ENCODE measurements at regions not wholly inside any gene's neighbourhood (a gene's known extent, or its start where the extent isn't known, plus 50 kb on each side); places are given as distances from the start of the nearest gene placed in this dataset.
A peak's percentile ranks its signal among the peaks of the same experiment; 100 is the strongest.

- H3K4me3 Mint-ChIP-seq (ENCODE audit: unreplicated experiment) = peak overlapping the region; percentile 97
- H3K9me3 Mint-ChIP-seq (ENCODE audit: unreplicated experiment) = no peaks in the 10 kb centered on the region
- peaks cover 13% of the 10 kb centered on the region for H3K27me3 Mint-ChIP-seq (ENCODE audit: unreplicated experiment)
- peak; percentile 56 for DNase-seq (ENCODE audit: low spot score)
- TF ChIP-seq CTCF (IDR thresholded peaks at IDR 0.05; ENCODE audit: unreplicated experiment) = no peak
- peaks cover 5% of the 10 kb centered on the region for H3K36me3 Mint-ChIP-seq (ENCODE audit: low read depth, unreplicated experiment)
- H3K4me1 Mint-ChIP-seq (ENCODE audit: unreplicated experiment) = peaks cover 25% of the 10 kb centered on the region
- H3K27ac Mint-ChIP-seq (ENCODE audit: unreplicated experiment) = peak overlapping the region; percentile 46
These were observed 202.1 kb upstream of the NFE2L3 start for GRCh38 chr7:25949736-25950487.

- peaks cover 5% of the 10 kb centered on the region for H3K36me3 Mint-ChIP-seq (ENCODE audit: low read depth, unreplicated experiment)
- H3K9me3 Mint-ChIP-seq (ENCODE audit: unreplicated experiment) = no peaks in the 10 kb centered on the region
- peak overlapping the region; percentile 97 for H3K4me3 Mint-ChIP-seq (ENCODE audit: unreplicated experiment)
- TF ChIP-seq CTCF (IDR thresholded peaks at IDR 0.05; ENCODE audit: unreplicated experiment) = no peak
- no peak overlapping the region for H3K27ac Mint-ChIP-seq (ENCODE audit: unreplicated experiment)
- peak; percentile 93 for DNase-seq (ENCODE audit: low spot score)
- H3K27me3 Mint-ChIP-seq (ENCODE audit: unreplicated experiment) = peaks cover 12% of the 10 kb centered on the region
- peaks cover 24% of the 10 kb centered on the region for H3K4me1 Mint-ChIP-seq (ENCODE audit: unreplicated experiment)
These were observed 201.2 kb upstream of the NFE2L3 start for GRCh38 chr7:25950488-25951413.

- H3K27me3 Mint-ChIP-seq (ENCODE audit: unreplicated experiment) = peaks cover 12% of the 10 kb centered on the region
- no peak for TF ChIP-seq CTCF (IDR thresholded peaks at IDR 0.05; ENCODE audit: unreplicated experiment)
- H3K4me3 Mint-ChIP-seq (ENCODE audit: unreplicated experiment) = peak overlapping the region; percentile 84
- peak overlapping the region; percentile 77 for H3K27ac Mint-ChIP-seq (ENCODE audit: unreplicated experiment)
- no peaks in the 10 kb centered on the region for H3K9me3 Mint-ChIP-seq (ENCODE audit: unreplicated experiment)
- peak; percentile 23 for DNase-seq (ENCODE audit: low spot score)
- peaks cover 5% of the 10 kb centered on the region for H3K36me3 Mint-ChIP-seq (ENCODE audit: low read depth, unreplicated experiment)
- peaks cover 24% of the 10 kb centered on the region for H3K4me1 Mint-ChIP-seq (ENCODE audit: unreplicated experiment)
These were observed 200.4 kb upstream of the NFE2L3 start for GRCh38 chr7:25951414-25952260.

- no peak for TF ChIP-seq CTCF (IDR thresholded peaks at IDR 0.05; ENCODE audit: unreplicated experiment)
- H3K27ac Mint-ChIP-seq (ENCODE audit: unreplicated experiment) = peak overlapping the region; percentile 77
- H3K4me3 Mint-ChIP-seq (ENCODE audit: unreplicated experiment) = peak overlapping the region; percentile 84
- peaks cover 24% of the 10 kb centered on the region for H3K4me1 Mint-ChIP-seq (ENCODE audit: unreplicated experiment)
- H3K27me3 Mint-ChIP-seq (ENCODE audit: unreplicated experiment) = peaks cover 12% of the 10 kb centered on the region
- no peaks in the 10 kb centered on the region for H3K9me3 Mint-ChIP-seq (ENCODE audit: unreplicated experiment)
- H3K36me3 Mint-ChIP-seq (ENCODE audit: low read depth, unreplicated experiment) = peaks cover 5% of the 10 kb centered on the region
- DNase-seq (ENCODE audit: low spot score) = no peak
These were observed 199.5 kb upstream of the NFE2L3 start for GRCh38 chr7:25952261-25953057.
